Skeletal muscle tissue (tissue), 3 donors: ENCODE measurements at regions not wholly inside any gene's neighbourhood (a gene's known extent, or its start where the extent isn't known, plus 50 kb on each side); places are given as distances from the start of the nearest gene placed in this dataset.

Experiments used
- H3K27ac ChIP-seq: one replicate; pipeline ENCODE4 v1.7.0; 2013; ENCODE audit warnings: mild to moderate bottlenecking, low read depth, low read length, inconsistent platforms
- H3K27me3 ChIP-seq, 3 donors: one replicate each; pipeline ENCODE4 v1.7.0; 2013; ENCODE audit warnings: low read length in 3 of 3; ENCODE audit not compliant: control insufficient read depth in 3 of 3, insufficient read depth in 3 of 3
- H3K36me3 ChIP-seq, 3 donors: one replicate each; pipeline ENCODE4 v1.7.0; 2013; ENCODE audit warnings: low read length in 3 of 3; ENCODE audit not compliant: control insufficient read depth in 3 of 3, insufficient read depth in 3 of 3
- H3K4me1 ChIP-seq, 3 donors: one replicate each; pipeline ENCODE4 v1.7.0; 2013; ENCODE audit warnings: low read length in 3 of 3, mild to moderate bottlenecking in 3 of 3; ENCODE audit not compliant: control insufficient read depth in 3 of 3, insufficient read depth in 3 of 3
- H3K4me3 ChIP-seq, 3 donors: one replicate each; pipeline ENCODE4 v1.7.0; 2013; ENCODE audit warnings: low read length in 3 of 3
- H3K9ac ChIP-seq, 3 donors: one replicate each; pipeline ENCODE4 v1.7.0; 2013; ENCODE audit warnings: low read length in 3 of 3, mild to moderate bottlenecking in 3 of 3, moderate library complexity in 2 of 3, low read depth in 1 of 3
- H3K9me3 ChIP-seq, 3 donors: one replicate each; pipeline ENCODE4 v1.7.0; 2013; ENCODE audit warnings: low read length in 3 of 3; ENCODE audit not compliant: control insufficient read depth in 3 of 3
- donor health status: Osteomylitis.

DNA sequence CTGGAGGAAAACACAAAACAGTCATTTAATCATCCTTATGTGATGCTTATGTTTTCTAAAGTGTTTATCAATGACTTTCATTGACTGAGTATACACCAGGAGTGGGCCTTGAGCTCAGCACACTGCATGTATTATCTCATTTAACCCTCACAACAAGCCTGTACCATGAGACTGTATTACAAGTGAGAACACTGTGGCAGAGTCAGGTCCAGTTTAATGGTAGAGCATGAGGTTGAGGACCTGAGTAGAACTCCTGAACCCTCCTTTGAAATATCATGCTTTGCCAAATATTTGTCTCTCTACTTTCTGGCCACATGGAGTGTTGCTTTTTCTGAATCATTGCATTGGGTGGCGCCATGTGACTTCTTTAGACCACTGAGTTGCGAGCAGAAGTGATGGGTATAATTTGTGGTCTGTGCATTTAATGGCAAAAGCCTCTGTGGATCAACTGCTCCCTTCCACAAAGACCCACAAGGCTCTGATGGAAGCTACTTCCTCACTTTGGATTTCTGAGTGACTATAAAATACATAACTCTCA, 65.0 kb upstream of the SIRPG start:
- no peak overlapping the region for H3K4me3 ChIP-seq
- H3K9ac ChIP-seq = no peak overlapping the region
- no peaks in the 10 kb centered on the region for H3K36me3 ChIP-seq
- H3K27me3 ChIP-seq = no peaks in the 10 kb centered on the region
- H3K9me3 ChIP-seq = no peaks in the 10 kb centered on the region
- H3K4me1 ChIP-seq = no peaks in the 10 kb centered on the region
- H3K27ac ChIP-seq = no peak overlapping the region

DNA sequence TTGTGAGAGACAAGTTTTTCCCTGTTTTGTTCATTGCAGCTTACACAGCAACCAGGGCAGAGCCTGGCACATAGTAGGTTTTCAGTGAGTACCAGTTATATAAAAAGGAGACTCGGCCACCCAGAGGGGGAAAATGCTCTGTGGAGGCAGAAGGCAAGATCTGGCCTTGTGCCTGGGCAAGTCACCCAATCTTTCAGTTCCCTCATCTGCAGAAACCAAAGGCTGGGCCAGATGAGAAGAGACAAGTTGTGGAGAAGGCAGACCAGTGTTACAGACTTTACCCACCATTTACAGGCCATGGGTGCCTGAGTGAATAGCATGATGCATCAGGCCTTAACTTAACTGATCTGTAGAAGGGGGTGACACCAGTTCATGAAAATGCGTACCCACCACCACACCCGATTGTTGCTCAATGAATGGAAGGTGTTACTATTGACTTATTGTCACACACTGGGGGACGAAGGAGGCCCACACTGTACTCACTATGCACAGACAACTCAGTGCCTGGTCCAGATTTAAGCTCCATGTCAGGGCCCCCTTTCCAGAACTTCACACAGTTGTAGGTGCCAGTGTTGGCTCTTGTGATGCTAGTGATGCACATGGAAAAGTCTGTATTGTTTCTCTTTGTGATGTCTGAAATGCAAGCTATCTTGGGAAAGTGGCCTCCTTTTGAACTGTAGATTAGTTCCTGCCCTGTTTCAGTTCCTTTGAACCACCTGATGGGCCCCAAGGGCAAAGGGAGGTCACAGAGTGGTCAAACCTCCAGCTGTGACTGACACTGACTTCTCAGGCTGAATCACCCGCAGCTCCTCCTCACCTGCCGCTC, 64.3 kb upstream of the SIRPG start:
- Histone ChIP-seq H3K27ac (no peak overlapping the region), H3K27me3 (no peaks in the 10 kb centered on the region), H3K4me1 (no peaks in the 10 kb centered on the region), H3K4me3 (no peak overlapping the region), H3K9me3 (no peaks in the 10 kb centered on the region), H3K36me3 (no peaks in the 10 kb centered on the region), H3K9ac (no peak overlapping the region)

DNA sequence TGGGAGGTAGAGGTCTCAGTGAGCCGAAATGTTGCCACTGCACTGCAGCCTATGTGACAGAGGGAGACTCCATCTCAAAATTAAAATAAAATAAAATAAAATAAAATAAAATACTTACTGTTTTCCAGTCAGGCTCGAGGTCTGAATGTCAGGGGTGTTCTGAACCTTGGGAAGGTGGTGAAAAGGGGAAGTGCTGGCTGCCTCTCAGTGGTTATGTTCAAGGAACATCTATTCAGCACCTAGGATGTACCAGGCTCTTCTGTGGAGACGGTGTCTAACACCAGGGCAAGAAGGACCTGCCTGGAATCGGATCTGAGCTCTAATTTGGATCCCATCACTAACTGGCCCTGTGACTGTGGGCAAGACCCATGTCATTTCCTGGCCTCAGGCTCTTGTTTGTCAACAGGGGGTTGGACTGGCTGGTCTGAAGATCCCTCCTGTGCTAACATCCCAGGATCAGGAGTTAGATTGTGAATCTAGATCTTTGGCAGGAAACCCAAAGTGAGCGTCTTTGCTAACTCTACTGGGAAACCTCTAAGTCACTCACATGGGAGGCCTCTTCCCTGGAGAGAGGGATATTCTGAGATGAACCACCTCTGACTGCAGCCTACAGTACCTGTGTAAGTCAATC, 63.4 kb upstream of the SIRPG start:
- H3K4me3 ChIP-seq = no peak overlapping the region
- no peaks in the 10 kb centered on the region for H3K27me3 ChIP-seq
- no peak overlapping the region for H3K27ac ChIP-seq
- no peaks in the 10 kb centered on the region for H3K4me1 ChIP-seq
- no peak overlapping the region for H3K9ac ChIP-seq
- H3K9me3 ChIP-seq = no peaks in the 10 kb centered on the region
- H3K36me3 ChIP-seq = no peaks in the 10 kb centered on the region

DNA sequence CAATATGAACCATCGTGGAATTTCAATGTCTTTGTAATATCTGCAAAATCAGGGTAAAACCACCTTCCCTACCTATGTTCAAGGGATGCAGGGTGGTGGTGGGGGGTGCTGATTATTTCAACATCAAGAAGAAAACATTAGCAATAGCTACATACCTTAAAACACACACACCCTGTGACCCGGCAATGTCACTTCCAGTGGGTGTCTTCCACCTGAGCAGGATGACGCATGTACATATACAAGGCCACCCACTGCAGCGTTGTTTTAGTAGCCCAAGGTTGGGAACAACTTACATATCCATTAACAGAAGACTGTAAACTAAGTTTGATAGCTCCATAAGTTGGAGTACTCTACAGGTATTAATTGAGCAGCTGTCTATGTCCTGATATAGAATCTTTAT, 62.6 kb upstream of the SIRPG start:
- no peak overlapping the region for H3K27ac ChIP-seq
- H3K9me3 ChIP-seq = no peaks in the 10 kb centered on the region
- H3K4me1 ChIP-seq = no peaks in the 10 kb centered on the region

DNA sequence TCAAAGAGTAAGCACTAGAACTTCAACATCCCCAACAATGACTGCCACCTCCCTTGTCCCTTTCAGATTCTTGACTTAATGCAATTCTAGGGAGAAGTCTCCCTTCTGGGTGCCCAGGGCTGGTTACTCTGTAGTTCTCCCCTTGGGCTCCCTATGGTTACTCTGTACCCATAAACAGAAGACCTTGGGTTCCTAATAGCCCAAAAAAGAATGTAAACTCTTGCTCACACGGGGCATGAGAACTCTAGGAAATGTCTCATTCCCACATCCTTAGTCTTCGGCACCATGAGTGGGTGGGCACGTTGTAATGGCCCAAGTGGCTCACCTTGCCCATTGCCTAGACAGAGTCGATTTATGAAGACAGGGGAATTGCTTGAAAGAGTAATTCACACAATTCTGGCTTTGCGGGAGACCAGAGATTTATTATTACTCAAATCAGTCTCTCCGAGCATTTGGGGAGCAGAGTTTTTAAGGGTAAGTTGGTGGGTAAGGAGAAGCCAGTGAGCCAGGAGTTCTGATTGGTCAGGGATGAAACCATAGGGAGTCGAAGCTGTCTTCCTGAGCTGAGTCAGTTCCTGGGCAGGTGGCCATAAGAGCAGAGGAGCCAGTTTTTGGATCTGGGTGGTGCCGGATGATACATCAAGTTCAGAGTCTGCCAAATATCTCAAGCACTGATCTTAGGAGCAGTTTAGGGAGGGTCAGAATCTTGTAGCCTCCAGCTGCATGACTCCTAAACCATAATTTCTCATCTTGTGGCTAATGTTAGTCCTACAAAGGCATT, 61.2 kb upstream of the SIRPG start:
- no peaks in the 10 kb centered on the region for H3K4me1 ChIP-seq
- H3K9ac ChIP-seq = no peak overlapping the region
- H3K27me3 ChIP-seq = no peaks in the 10 kb centered on the region
- no peaks in the 10 kb centered on the region for H3K36me3 ChIP-seq
- H3K9me3 ChIP-seq = no peaks in the 10 kb centered on the region
- no peak overlapping the region for H3K27ac ChIP-seq
- no peak overlapping the region for H3K4me3 ChIP-seq

More for the DNA sequence above, 62.6 kb upstream of the SIRPG start:
- no peaks in the 10 kb centered on the region for H3K36me3 ChIP-seq
- no peaks in the 10 kb centered on the region for H3K27me3 ChIP-seq
- H3K9ac ChIP-seq = no peak overlapping the region
- H3K4me3 ChIP-seq = no peak overlapping the region

DNA sequence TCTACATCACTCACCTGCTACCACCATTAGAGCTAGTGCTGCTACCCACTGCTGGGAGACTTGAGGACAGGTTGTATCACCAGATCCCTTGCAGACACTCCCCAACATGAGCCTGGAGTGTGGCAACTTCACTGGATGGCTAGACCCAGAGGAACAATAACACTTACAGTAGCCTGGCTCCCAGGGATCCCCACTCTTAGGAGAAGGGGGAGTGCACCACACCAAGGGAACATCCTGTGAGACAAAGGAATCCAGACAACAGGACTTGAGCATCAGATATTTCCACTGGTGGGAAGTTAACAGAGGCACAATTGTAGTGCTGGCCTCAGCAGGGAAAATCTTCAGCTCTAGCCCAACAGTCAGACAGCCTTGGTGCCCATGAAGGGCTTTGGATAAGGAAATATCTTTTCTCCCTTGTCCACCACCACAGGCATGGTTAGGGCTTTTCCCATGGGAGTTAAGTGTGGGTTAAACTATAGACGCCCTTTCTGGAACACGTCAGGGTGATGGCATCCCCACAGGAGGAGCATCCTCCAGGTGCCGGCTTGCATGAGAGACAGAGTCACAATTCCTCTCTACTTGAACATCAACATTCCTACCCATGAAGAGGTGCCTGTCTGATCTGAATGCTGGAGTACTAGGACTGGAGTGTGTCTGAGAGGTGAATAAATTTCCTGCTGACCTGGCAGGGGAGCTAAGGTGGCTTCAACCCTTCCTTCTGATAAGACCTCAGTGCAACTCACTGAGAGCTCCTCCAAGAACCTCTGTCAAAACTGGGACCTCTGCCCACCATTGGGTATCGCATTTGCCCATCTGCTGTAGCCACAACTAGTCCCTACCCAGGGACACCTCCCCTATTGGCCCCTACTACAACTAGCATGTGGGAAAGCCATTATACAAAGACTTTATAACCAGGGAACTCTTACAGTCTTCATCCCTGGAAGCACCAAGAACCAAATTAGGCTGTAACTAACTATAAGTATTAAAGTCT, 55.4 kb upstream of the SIRPG start:
- no peak overlapping the region for H3K27ac ChIP-seq
- H3K4me1 ChIP-seq = no peaks in the 10 kb centered on the region
- no peak overlapping the region for H3K9ac ChIP-seq
- H3K36me3 ChIP-seq = no peaks in the 10 kb centered on the region
- H3K27me3 ChIP-seq = peaks cover 0 to 14% (median 0%) of the 10 kb centered on the region in 3 donors
- no peak overlapping the region for H3K4me3 ChIP-seq
- H3K9me3 ChIP-seq = no peaks in the 10 kb centered on the region

DNA sequence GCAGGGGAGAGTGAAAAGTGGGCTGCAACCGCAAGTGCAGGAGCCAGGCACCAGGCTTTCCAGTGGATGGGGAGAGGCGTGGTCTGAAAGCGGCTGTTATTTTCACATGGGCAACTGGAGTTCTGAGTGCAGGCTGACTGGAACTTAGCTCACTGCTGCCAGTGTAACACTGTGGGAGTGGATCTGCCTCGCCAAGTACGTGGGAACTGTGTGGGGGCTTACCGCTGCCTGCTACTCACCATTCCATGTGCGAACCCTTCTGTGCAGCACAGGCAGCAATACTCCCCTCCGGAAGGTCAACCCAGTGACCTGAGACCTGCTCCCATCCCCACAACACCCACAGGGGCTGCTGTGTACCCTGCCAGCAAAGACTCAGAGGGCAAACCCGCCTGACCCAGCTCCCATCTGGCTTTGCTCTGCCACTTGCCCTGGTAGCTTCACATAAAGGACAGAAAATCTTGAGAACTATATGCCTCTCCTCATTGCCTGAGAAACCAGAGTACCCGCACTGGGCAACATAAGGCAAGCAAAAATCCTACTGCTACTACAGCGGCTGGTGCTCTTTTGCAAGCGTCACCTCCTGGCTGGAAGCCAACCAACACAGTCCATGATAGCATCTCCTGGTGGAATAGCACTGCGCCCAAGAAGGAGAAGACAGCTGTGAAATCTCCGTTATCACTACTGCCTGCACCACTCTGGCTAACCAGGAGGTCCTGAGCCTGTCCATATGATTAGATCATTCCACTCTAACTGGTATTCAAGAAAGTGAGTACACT, 54.4 kb upstream of the SIRPG start:
- H3K27me3 ChIP-seq = peaks cover 0 to 17% (median 0%) of the 10 kb centered on the region in 3 donors

DNA sequence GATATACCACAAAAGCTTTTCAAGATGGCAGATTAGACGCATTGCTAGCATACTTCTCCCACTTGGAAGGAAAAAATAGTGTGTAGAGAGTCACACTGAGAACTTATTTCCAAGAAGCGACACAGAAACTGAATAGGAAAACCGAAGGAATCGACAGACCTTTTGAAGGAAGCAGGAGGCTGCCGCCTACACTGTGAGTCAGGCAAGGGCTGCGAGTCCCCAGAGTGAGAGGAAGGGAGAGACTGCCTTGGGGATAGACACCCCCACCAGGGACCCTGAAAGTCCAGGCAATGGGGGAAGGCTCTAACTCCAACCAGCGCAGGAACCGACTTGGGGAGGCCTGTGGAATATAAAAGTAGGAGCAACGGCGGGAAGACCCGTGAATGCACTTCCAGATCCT, 53.7 kb upstream of the SIRPG start:
- H3K9ac ChIP-seq = no peak overlapping the region
- H3K4me1 ChIP-seq = no peaks in the 10 kb centered on the region
- no peak overlapping the region for H3K4me3 ChIP-seq
- H3K9me3 ChIP-seq = no peaks in the 10 kb centered on the region
- no peak overlapping the region for H3K27ac ChIP-seq
- H3K27me3 ChIP-seq = peaks cover 0 to 17% (median 0%) of the 10 kb centered on the region in 3 donors
- no peaks in the 10 kb centered on the region for H3K36me3 ChIP-seq

More for the DNA sequence above, 54.4 kb upstream of the SIRPG start:
- no peaks in the 10 kb centered on the region for H3K4me1 ChIP-seq
- no peak overlapping the region for H3K9ac ChIP-seq
- H3K9me3 ChIP-seq = no peaks in the 10 kb centered on the region
- H3K36me3 ChIP-seq = no peaks in the 10 kb centered on the region
- no peak overlapping the region for H3K27ac ChIP-seq
- H3K4me3 ChIP-seq = no peak overlapping the region

DNA sequence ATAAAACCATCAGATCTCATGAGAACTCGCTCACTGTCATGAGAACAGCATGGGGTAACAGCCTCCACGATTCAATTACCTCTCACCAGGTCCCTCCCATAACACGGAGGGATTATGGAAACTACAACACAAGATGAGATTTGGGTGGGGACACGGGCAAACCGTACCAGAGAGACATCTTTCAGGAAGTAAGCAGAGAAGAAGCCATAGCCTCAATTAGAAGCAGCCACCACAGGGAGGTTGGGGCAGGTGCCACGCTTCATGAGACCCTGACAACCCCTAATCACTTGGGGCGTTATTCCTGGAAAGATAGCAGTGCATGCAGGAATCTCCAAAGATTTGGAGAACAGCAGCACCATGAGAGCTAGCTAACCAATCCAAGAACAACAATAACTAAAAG, 52.9 kb upstream of the SIRPG start:
- H3K27ac ChIP-seq = no peak overlapping the region
- no peaks in the 10 kb centered on the region for H3K9me3 ChIP-seq
- no peak overlapping the region for H3K4me3 ChIP-seq
- H3K36me3 ChIP-seq = no peaks in the 10 kb centered on the region
- H3K27me3 ChIP-seq = peaks cover 0 to 17% (median 0%) of the 10 kb centered on the region in 3 donors
- H3K9ac ChIP-seq = no peak overlapping the region
- H3K4me1 ChIP-seq = no peaks in the 10 kb centered on the region
